BLaER1 treated with 17β-estradiol and CSF1 and Interleukin-3, amounts not matched to agents 10 nM and 100 nM (cell line): ENCODE measurements at regions not wholly inside any gene's neighbourhood (a gene's known extent, or its start where the extent isn't known, plus 50 kb on each side); places are given as distances from the start of the nearest gene placed in this dataset.

ENCODE experiments used
- H3K27ac ChIP-seq, 11 experiments: shearing (Covaris generic); formaldehyde crosslinking; 2 replicates each; pipeline ENCODE4 v1.8.1; 2022
- H3K27me3 ChIP-seq, 11 experiments: shearing (Covaris generic); formaldehyde crosslinking; 2 replicates each; pipeline ENCODE4 v1.8.1; 2022
- H3K36me3 ChIP-seq, 11 experiments: shearing (Covaris generic); formaldehyde crosslinking; 2 replicates each; pipeline ENCODE4 v1.8.1; 2022
- H3K4me1 ChIP-seq, 10 experiments: shearing (Covaris generic); formaldehyde crosslinking; 2 replicates each; pipeline ENCODE4 v1.8.1; 2022
- H3K4me2 ChIP-seq, 11 experiments: shearing (Covaris generic); formaldehyde crosslinking; 2 replicates each; pipeline ENCODE4 v1.8.1; 2022
- H3K4me3 ChIP-seq, 10 experiments: shearing (Covaris generic); formaldehyde crosslinking; 2 replicates each; pipeline ENCODE4 v1.8.1; 2022
- H3K9ac ChIP-seq, 11 experiments: shearing (Covaris generic); formaldehyde crosslinking; 2 replicates each; pipeline ENCODE4 v1.8.1; 2022
- H3K9me3 ChIP-seq, 11 experiments: shearing (Covaris generic); formaldehyde crosslinking; replicated peaks in 1 of 11; 2 replicates each; pipeline ENCODE4 v1.8.1; 2022
- H4K20me1 ChIP-seq, 11 experiments: shearing (Covaris generic); formaldehyde crosslinking; 2 replicates each; pipeline ENCODE4 v1.8.1; 2022
- Cebpa-rat ChIP-seq, 11 experiments: shearing (Covaris generic); IDR thresholded peaks; 2 replicates each; pipeline ENCODE4 v1.8.1; 2022

DNA sequence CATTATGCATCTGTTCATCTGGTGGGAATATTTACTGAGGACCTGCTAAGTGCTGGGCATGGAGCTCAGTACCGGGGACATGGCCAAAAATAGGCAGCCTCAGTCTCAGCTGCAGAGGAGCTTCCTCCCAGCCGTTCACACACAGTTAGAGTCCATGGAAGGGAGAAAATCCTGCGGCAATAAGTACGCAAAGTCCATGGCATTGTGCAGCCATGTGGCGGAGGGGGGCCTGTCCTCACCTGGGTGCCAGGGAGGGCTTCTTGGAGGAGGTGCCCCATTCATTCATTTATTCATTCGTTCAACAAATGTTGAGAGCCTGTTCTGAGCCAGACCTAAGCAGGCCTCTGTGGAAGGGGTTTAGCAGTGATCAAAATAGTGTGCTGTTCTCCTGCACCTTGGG is 59.3 kb upstream of the ANO1 start:
- H3K36me3 ChIP-seq, result no peaks in the 10 kb centered on the region
- H4K20me1 ChIP-seq, result no peaks in the 10 kb centered on the region
- H3K4me1 ChIP-seq, result peaks cover 28 to 78% (median 61%) of the 10 kb centered on the region in 10 experiments
- peak overlapping the region; percentile 49 to 89 (median 76); a peak in 21 of 22 replicates for H3K4me2 ChIP-seq
- TF ChIP-seq Cebpa-rat (IDR thresholded peaks at IDR 0.05), result no peak
- peaks cover 0 to 7% (median 0%) of the 10 kb centered on the region in 11 experiments; a peak in 1 of 22 replicates for H3K27me3 ChIP-seq
- H3K4me3 ChIP-seq, result no peak overlapping the region
- H3K27ac ChIP-seq, result peak overlapping the region in 4 of 11 experiments; percentile 8 to 76 (median 61); a peak in 3 of 22 replicates
- peaks cover 5 to 19% (median 12%) of the 10 kb centered on the region in 11 experiments; a peak in 15 of 22 replicates for H3K9me3 ChIP-seq
- H3K9ac ChIP-seq, result peak overlapping the region in 2 of 11 experiments; percentile 2 to 4; a peak in 1 of 22 replicates

DNA sequence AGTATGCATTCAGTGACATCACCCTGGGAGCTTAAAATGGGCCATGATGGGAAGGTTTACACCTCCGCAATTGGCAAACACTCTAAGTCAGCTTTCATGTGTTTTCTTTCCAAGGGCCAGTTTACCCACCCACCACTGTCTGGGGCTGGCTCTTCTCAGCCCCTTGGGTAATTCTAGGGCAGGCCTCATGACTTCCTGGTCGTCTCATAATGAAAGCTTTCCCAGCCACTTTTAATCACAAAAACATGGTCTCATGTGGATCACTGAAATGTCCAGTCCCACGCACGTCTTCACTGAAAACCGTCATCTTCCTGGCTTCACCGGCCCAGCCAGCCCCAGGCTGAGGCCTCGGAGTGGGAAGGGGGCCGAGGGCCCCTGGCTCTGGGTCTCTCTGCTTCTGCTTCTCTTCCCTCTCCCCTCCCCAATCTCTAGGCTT is 58.5 kb upstream of the ANO1 start:
- peak overlapping the region; percentile 49 to 89 (median 76) for H3K4me2 ChIP-seq
- no peaks in the 10 kb centered on the region for H4K20me1 ChIP-seq
- H3K4me3 ChIP-seq, result no peak overlapping the region
- peaks cover 12 to 27% (median 20%) of the 10 kb centered on the region in 11 experiments; a peak in 20 of 22 replicates for H3K9me3 ChIP-seq
- H3K4me1 ChIP-seq, result peaks cover 28 to 73% (median 58%) of the 10 kb centered on the region in 10 experiments
- peak overlapping the region in 5 of 11 experiments; percentile 20 to 59 (median 41); a peak in 5 of 22 replicates for H3K9ac ChIP-seq
- peaks cover 0 to 7% (median 0%) of the 10 kb centered on the region in 11 experiments; a peak in 1 of 22 replicates for H3K27me3 ChIP-seq
- H3K27ac ChIP-seq, result peak overlapping the region in 8 of 11 experiments; percentile 8 to 77 (median 57); a peak in 15 of 22 replicates
- no peaks in the 10 kb centered on the region for H3K36me3 ChIP-seq
- no peak for TF ChIP-seq Cebpa-rat (IDR thresholded peaks at IDR 0.05)

- Histone ChIP-seq H3K27me3 (peaks cover 0 to 7% (median 0%) of the 10 kb centered on the region in 11 experiments; a peak in 1 of 22 replicates), H4K20me1 (no peaks in the 10 kb centered on the region), H3K9me3 (peaks cover 18 to 36% (median 28%) of the 10 kb centered on the region in 11 experiments; a peak in 20 of 22 replicates), H3K27ac (peak overlapping the region in 8 of 11 experiments; percentile 8 to 77 (median 57); a peak in 15 of 22 replicates), H3K9ac (peak overlapping the region in 4 of 11 experiments; percentile 20 to 59 (median 47); a peak in 3 of 22 replicates), H3K4me3 (no peak overlapping the region), H3K4me1 (peaks cover 28 to 63% (median 56%) of the 10 kb centered on the region in 10 experiments), H3K36me3 (no peaks in the 10 kb centered on the region), H3K4me2 (peak overlapping the region; percentile 49 to 89 (median 76); a peak in 21 of 22 replicates)
- TF ChIP-seq Cebpa-rat (IDR thresholded peaks at IDR 0.05), result no peak
Observed at GRCh38 chr11:70020336-70021214, 57.5 kb upstream of the ANO1 start.

- Histone ChIP-seq H4K20me1 (no peaks in the 10 kb centered on the region), H3K4me2 (peak overlapping the region in 7 of 11 experiments; percentile 2 to 53 (median 22); a peak in 6 of 22 replicates), H3K9ac (no peak overlapping the region), H3K9me3 (peaks cover 18 to 37% (median 29%) of the 10 kb centered on the region in 11 experiments; a peak in 20 of 22 replicates), H3K36me3 (no peaks in the 10 kb centered on the region), H3K4me1 (peaks cover 23 to 55% (median 46%) of the 10 kb centered on the region in 10 experiments), H3K4me3 (no peak overlapping the region), H3K27ac (peak overlapping the region in 1 of 11 experiments; percentile 21; a peak in 1 of 22 replicates), H3K27me3 (peaks cover 0 to 5% (median 0%) of the 10 kb centered on the region in 11 experiments; a peak in 1 of 22 replicates)
- TF ChIP-seq Cebpa-rat (IDR thresholded peaks at IDR 0.05), result no peak
Observed at GRCh38 chr11:70021586-70021985, 56.5 kb upstream of the ANO1 start.

DNA sequence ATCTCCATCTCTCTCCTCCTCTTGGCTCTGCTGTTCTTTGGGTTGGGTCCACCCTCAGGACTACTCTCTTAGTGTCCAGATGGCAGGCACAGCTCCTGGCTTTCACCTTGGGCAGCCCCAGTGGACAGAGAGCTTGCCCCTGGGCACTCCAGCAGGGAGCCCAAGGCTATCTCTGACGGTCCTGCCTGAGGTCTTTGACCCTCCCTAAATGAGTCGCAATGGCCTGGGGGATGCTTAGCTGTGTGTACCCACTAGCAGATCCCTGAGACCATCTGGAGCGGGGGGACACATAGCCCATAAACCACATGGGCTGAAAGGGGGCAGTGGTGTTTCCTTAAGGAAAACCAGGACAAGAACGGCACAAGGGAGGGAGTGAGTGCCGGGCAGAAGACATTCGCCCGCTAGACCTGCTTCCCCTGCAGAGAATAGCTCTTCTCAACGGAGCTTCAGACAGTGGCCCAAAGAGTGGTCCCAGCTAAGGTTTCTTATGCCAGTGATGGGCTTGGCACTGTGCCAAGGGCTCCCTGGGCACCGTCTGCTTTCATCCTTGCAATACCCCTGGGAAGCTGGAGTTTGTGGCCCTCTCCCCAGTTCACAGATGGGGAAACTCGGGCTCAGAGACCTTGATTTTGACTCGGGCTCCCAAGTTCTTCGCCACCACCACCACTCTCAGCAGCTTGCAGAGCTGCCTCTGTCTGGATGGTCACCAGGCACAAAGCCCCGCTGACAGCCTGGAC is 53.9 kb upstream of the ANO1 start:
- no peaks in the 10 kb centered on the region for H3K27me3 ChIP-seq
- H3K9ac ChIP-seq, result no peak overlapping the region
- H3K4me3 ChIP-seq, result no peak overlapping the region
- peaks cover 11 to 44% (median 25%) of the 10 kb centered on the region in 10 experiments for H3K4me1 ChIP-seq
- no peak overlapping the region for H3K4me2 ChIP-seq
- no peaks in the 10 kb centered on the region for H4K20me1 ChIP-seq
- no peak for TF ChIP-seq Cebpa-rat (IDR thresholded peaks at IDR 0.05)
- H3K36me3 ChIP-seq, result no peaks in the 10 kb centered on the region
- H3K9me3 ChIP-seq, result peaks cover 18 to 37% (median 29%) of the 10 kb centered on the region in 11 experiments; a peak in 20 of 22 replicates
- H3K27ac ChIP-seq, result no peak overlapping the region

GRCh38 chr11:70024773-70025045 is 53.4 kb upstream of the ANO1 start:
- H3K36me3 ChIP-seq, result no peaks in the 10 kb centered on the region
- H3K4me1 ChIP-seq, result peaks cover 6 to 44% (median 25%) of the 10 kb centered on the region in 10 experiments
- no peaks in the 10 kb centered on the region for H4K20me1 ChIP-seq
- no peak overlapping the region for H3K9ac ChIP-seq
- H3K4me3 ChIP-seq, result no peak overlapping the region
- H3K4me2 ChIP-seq, result no peak overlapping the region
- peaks cover 18 to 37% (median 29%) of the 10 kb centered on the region in 11 experiments; a peak in 20 of 22 replicates for H3K9me3 ChIP-seq
- no peaks in the 10 kb centered on the region for H3K27me3 ChIP-seq
- no peak overlapping the region for H3K27ac ChIP-seq
- TF ChIP-seq Cebpa-rat (IDR thresholded peaks at IDR 0.05), result no peak

- no peaks in the 10 kb centered on the region for H4K20me1 ChIP-seq
- H3K4me3 ChIP-seq, result no peak overlapping the region
- no peak overlapping the region for H3K9ac ChIP-seq
- no peaks in the 10 kb centered on the region for H3K27me3 ChIP-seq
- H3K4me2 ChIP-seq, result no peak overlapping the region
- H3K36me3 ChIP-seq, result no peaks in the 10 kb centered on the region
- H3K4me1 ChIP-seq, result peaks cover under 1 to 42% (median 19%) of the 10 kb centered on the region in 10 experiments; a peak in 18 of 20 replicates
- peaks cover 18 to 37% (median 29%) of the 10 kb centered on the region in 11 experiments; a peak in 20 of 22 replicates for H3K9me3 ChIP-seq
- no peak overlapping the region for H3K27ac ChIP-seq
- TF ChIP-seq Cebpa-rat (IDR thresholded peaks at IDR 0.05), result no peak
Observed at GRCh38 chr11:70025308-70025707, 52.8 kb upstream of the ANO1 start.

DNA sequence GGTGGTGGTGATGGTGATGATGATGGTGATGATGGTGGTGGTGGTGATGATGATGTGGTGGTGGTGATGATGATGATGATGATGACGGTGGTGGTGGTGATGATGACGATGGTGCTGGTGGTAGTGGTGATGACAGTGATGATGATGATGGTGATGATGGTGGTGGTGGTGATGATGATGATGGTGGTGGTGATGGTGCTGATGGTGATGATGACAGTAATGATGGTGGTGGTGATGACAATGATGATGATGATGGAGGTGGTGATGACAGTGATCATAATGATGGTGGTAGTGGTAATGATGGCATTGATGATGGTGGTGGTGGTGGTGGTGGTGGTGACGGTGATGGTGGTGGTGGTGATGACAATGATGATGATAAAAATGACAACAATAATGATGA is 52.1 kb upstream of the ANO1 start:
- H3K9me3 ChIP-seq, result peaks cover 18 to 37% (median 29%) of the 10 kb centered on the region in 11 experiments; a peak in 20 of 22 replicates
- H3K9ac ChIP-seq, result no peak overlapping the region
- H3K4me3 ChIP-seq, result no peak overlapping the region
- TF ChIP-seq Cebpa-rat (IDR thresholded peaks at IDR 0.05), result no peak
- no peaks in the 10 kb centered on the region for H4K20me1 ChIP-seq
- H3K4me2 ChIP-seq, result no peak overlapping the region
- H3K4me1 ChIP-seq, result peaks cover 0 to 42% (median 19%) of the 10 kb centered on the region in 10 experiments; a peak in 15 of 20 replicates
- no peaks in the 10 kb centered on the region for H3K36me3 ChIP-seq
- H3K27ac ChIP-seq, result no peak overlapping the region
- no peaks in the 10 kb centered on the region for H3K27me3 ChIP-seq
